NCI-H69 (cell line): ENCODE measurements at regions not wholly inside any gene's neighbourhood (a gene's known extent, or its start where the extent isn't known, plus 50 kb on each side); places are given as distances from the start of the nearest gene placed in this dataset.
"Not testable (repeated sequence)": the region's sequence is repeated elsewhere in the genome, so short reads cannot be mapped to it uniquely, and the experiment has no call there.

Experiments
- DNase-seq: peaks from one replicate; lab custom pipeline; 2025; lab: John Stamatoyannopoulos, UW

- DNase-seq: no peak
These were observed 155.1 kb downstream of the C16orf95 start for GRCh38 chr16:87161822-87162676.

DNA sequence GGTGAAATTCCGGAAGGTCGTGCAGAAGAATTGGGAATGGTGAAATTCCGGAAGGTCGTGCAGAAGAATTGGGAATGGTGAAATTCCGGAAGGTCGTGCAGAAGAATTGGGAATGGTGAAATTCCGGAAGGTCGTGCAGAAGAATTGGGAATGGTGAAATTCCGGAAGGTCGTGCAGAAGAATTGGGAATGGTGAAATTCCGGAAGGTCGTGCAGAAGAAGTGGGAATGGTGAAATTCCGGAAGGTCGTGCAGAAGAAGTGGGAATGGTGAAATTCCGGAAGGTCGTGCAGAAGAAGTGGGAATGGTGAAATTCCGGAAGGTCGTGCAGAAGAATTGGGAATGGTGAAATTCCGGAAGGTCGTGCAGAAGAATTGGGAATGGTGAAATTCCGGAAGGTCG, 154.4 kb downstream of the C16orf95 start:
- not testable (repeated sequence) for DNase-seq

- no peak for DNase-seq
These were observed 153.6 kb downstream of the C16orf95 start for GRCh38 chr16:87163637-87164036.

DNA sequence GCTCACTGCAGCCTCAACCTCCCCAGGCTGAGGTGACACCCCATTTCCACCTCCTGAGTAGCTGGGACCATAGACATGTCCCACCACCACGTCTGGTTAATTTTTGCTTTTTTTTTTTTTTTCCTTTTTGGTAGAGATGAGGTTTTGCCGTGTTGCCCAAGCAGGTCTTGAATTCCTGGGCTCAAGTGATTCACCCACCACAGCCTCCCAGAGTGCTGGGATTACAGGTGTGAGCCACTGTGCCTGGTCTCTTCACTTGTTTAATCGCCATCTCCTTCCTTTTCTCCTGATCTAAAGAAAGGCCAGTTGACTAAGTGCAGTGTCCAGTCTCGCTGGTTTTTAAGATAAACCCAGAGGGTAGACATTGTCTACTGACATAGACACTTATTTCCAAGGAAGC, 152.0 kb downstream of the C16orf95 start:
- no peak for DNase-seq

DNA sequence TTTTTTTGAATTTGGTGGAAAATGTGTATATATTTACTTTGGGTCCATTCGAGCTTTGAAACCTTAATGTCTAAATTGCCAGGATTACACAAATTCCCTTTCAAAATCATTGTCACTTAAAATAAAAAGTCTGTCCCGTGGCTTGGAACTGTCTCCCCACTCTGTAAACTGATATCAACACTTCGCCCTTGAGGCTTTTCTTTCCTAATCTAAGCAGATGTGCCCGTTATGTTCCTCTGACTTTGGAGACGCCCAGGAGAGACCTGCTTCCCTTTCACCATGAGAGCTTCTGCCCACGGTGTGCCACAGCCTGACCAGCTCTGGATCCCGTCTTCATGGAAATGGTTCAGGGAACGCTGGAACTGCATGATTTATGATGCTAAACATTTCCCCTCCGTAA, 151.3 kb downstream of the C16orf95 start:
- no peak for DNase-seq

DNA sequence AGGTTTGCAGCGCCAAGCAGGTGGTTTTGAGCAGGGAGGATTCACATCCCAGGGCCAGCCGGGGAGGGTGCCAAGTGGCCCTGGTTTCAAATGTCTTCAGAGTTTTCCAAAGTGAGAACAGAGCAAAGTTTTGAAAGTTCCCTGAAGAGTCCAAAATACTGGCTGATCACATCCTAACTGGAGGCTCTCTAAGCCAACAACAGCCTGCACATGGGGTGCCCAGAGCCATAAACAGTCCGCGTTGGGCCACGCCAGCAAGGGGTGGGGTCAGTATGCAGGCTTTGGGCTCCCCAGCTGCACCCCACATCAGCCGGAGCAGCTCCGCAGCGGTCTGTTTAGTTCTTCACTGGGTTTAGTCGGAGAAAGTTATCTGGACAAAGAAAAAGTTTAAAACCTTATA, 150.9 kb downstream of the C16orf95 start:
- no peak for DNase-seq

DNA sequence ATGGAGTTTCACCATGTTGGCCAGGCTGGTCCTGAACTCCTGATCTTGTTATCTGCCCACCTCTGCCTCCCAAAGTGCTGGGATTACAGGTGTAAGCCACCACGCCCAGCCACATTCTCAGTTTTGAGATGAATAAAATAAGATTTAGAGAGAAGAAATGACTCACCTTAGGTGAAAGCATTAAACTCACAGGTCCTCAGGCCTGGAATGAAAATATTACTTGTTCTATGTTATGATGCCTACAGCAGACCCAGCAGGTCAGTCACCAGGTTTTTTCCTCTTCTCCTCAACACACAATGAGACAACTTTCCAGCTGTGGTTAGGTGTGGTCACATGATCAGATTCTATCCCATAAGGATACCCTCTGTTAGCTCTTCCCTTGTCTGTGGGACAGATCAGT, 150.3 kb downstream of the C16orf95 start:
- no peak for DNase-seq

GRCh38 chr16:87169509-87169995, 147.6 kb downstream of the C16orf95 start:
- no peak for DNase-seq

DNA sequence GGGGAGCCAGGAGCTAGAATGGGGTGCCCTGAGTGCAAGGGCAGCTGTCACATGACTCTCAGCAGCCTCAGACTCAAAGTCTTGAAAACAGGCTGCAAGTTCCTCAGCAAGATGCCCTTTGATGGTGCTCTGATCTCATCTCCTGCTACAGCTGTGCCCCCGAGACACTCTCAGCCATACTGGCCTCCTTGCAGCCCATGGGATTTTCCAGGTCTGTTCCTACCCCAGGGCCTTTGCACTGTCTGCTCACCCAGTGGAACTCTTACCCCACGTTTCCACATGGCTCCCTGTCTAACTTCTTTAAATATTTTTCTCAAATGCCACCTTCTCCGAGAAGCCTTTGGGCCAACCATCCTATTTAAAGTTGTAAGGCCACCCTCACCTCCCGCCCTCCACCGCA, 146.9 kb downstream of the C16orf95 start:
- DNase-seq: no peak

- DNase-seq: no peak
These were observed 145.5 kb downstream of the C16orf95 start for GRCh38 chr16:87171723-87172122.

- no peak for DNase-seq
These were observed 144.6 kb downstream of the C16orf95 start for GRCh38 chr16:87172632-87173031.

DNA sequence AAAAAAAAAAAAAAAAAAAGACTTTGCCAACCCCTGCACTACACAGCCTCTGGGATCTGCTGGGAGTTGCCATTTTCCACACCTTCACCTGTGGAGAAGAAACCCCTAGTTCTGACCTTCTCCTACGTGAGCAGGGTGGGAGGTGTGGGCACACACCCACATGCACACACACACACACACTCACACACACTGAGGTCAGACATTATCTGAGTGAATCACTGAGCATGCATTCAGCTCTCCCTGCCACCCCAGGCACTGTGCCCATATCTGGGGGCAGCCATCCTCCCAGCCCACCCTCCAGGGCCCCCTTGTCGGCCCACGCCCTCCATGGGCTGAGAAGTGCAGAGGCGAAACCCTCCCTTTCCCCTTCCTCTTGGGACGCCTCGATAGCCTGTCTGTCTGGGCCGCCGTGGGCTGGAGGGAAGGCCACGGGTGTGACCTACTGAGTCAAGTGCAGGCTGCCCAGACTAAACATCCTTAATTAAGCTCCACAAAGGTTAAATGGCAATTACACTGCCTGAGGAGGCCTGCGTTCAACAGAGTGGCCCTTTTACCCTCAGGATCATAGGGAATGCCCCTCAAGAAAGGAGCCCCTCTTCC, 143.8 kb downstream of the C16orf95 start:
- DNase-seq: no peak

DNA sequence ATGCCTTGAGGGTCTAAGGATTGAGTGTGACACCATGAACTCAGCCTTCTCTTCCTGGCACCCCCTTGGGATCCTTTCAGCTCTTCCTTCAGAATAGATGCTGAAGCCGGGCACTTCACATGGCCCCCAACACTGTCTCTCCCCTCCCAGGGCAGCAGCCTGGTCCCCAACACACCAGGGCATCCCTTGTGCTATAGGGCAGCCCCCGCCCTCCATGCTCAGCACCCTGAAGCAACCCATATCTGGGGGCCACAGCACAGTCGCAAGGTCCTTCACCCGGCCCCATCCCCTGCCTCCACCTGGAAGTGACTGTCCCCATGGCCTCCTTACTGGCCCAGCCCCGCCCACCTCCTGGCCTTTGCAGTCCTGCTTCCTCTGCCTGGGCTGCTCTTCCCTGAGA, 143.1 kb downstream of the C16orf95 start:
- DNase-seq: no peak

GRCh38 chr16:87176735-87177134, 140.5 kb downstream of the C16orf95 start:
- no peak for DNase-seq

GRCh38 chr16:87177673-87178072, 139.5 kb downstream of the C16orf95 start:
- no peak for DNase-seq

- DNase-seq: no peak
These were observed 138.9 kb downstream of the C16orf95 start for GRCh38 chr16:87178177-87178863.

DNA sequence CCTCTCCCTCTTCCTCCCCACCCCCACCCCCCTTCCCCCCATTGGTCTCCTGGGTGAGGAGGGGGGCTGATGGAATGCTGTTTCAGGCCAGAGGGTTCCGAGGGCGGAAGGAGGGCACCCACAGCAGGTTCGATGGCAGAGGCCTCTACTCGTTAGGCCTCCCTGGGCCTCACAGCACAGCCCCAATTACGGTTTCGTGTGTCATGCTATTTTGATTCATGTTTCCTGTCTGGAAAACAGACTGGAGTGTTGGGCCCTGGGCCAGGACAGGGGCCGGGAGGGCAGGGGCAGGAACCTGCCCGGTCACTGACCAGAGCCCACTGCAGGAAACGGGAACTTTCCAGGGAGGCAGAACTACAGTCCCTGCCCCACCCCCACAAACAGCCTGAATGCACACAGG, 138.2 kb downstream of the C16orf95 start:
- DNase-seq: no peak

DNA sequence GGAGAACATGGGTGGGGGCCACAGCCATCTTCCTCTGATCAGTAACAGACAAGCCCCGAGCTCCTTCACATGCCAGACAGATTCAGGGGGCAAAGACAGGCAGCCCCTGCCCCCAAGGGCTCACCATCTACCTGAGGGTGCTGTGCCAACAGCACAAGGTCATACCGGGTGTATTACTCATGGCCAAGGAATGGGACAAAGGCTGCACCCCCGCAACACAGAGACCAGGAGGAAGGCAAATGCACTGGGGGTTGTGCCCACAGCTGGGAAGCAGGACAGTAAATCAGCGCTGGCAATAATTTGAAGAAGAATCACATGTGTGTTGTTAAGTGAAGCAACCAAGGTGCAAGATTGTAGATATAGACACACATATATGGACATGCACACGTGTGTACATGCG, 137.1 kb downstream of the C16orf95 start:
- DNase-seq: no peak

GRCh38 chr16:87182759-87183158, 134.4 kb downstream of the C16orf95 start:
- DNase-seq: no peak

DNA sequence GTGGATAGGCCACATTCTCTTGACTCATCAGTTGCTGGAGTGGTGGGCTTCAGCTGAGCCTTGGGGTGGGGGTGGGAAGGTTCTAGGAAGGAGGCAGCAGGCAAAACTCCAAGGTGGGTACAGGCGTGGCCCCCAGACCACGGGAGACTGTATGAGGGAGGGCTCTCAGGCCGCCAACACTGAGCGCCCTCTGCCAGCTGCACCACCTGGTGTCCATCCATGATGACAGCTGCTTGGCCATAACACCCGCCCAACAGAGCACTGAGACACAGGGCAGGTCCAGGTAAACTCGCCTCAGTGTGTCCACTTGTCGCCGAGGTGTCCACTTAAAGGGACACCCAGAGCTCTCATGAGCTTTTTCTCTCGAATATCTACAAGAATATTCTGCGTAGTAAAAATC, 133.5 kb downstream of the C16orf95 start:
- DNase-seq: no peak

- no peak for DNase-seq
These were observed 131.9 kb downstream of the C16orf95 start for GRCh38 chr16:87185308-87185707.

GRCh38 chr16:87185983-87186382, 131.2 kb downstream of the C16orf95 start:
- no peak for DNase-seq

- DNase-seq: no peak
These were observed 130.7 kb downstream of the C16orf95 start for GRCh38 chr16:87186446-87186845.
